Calu3 (cell line): ENCODE measurements at regions not wholly inside any gene's neighbourhood (a gene's known extent, or its start where the extent isn't known, plus 50 kb on each side); places are given as distances from the start of the nearest gene placed in this dataset.

Experiments used
- BruUV-seq: library from RNA; stranded (reverse); fragments of 400-500 nt; replicated peaks from 2 replicates; lab custom pipeline; 2021; lab: Mats Ljungman, UMichigan
- CTCF ChIA-PET: fragments of 300-600 bp; sonication (Branson Sonifier 250); formaldehyde crosslinking; loops from one replicate; lab custom pipeline; 2022; ENCODE audit warnings: antibody characterized with exemption; lab: Charles Lee
- DNase-seq: peaks from one replicate; pipeline ENCODE4 v3.0.0; 2022
- H3K27ac Mint-ChIP-seq: one replicate; pipeline ENCODE4 v1.8.0; 2022; ENCODE audit warnings: mixed read lengths; ENCODE audit not compliant: unreplicated experiment
- H3K27me3 Mint-ChIP-seq: one replicate; pipeline ENCODE4 v1.8.0; 2022; ENCODE audit warnings: mixed read lengths; ENCODE audit not compliant: unreplicated experiment
- H3K36me3 Mint-ChIP-seq: one replicate; pipeline ENCODE4 v1.8.0; 2022; ENCODE audit warnings: mild to moderate bottlenecking, moderate library complexity, mixed read lengths; ENCODE audit not compliant: insufficient read depth, unreplicated experiment
- H3K4me1 Mint-ChIP-seq: one replicate; pipeline ENCODE4 v1.8.0; 2022; ENCODE audit warnings: mild to moderate bottlenecking, low read depth, mixed read lengths; ENCODE audit not compliant: unreplicated experiment
- H3K4me3 Mint-ChIP-seq: one replicate; pipeline ENCODE4 v1.8.0; 2022; ENCODE audit warnings: mild to moderate bottlenecking, low read depth, moderate library complexity, mixed read lengths; ENCODE audit not compliant: unreplicated experiment
- H3K9me3 Mint-ChIP-seq: one replicate; pipeline ENCODE4 v1.8.0; 2022; ENCODE audit warnings: low read depth, mixed read lengths; ENCODE audit not compliant: unreplicated experiment
- CTCF ChIP-seq: fragments of 200-600 bp; IDR thresholded peaks from one replicate; pipeline ENCODE4 v1.8.0; 2022; ENCODE audit warnings: antibody characterized with exemption; ENCODE audit not compliant: unreplicated experiment
- intact Hi-C: fragments of 100-400 bp; cut with micrococcal nuclease; formaldehyde crosslinking; loops from one replicate; pipeline ENCODE4 v1.10.0; 2022; ENCODE audit not compliant: unreplicated experiment

GRCh38 chr10:31605861-31606525 lies 287.0 kb downstream of the ZEB1 start:
- no peaks in the 10 kb centered on the region for H3K9me3 Mint-ChIP-seq
- CTCF ChIA-PET, result no interaction called here
- no peaks in the 10 kb centered on the region for H3K27me3 Mint-ChIP-seq
- no peaks in the 10 kb centered on the region for H3K4me1 Mint-ChIP-seq
- H3K4me3 Mint-ChIP-seq, result no peak overlapping the region
- DNase-seq, result no peak
- no TSS peak for BruUV-seq
- intact Hi-C loops, result no loop called here
- TF ChIP-seq CTCF, result no peak
- H3K27ac Mint-ChIP-seq, result no peak overlapping the region
- peaks cover 14% of the 10 kb centered on the region for H3K36me3 Mint-ChIP-seq

DNA sequence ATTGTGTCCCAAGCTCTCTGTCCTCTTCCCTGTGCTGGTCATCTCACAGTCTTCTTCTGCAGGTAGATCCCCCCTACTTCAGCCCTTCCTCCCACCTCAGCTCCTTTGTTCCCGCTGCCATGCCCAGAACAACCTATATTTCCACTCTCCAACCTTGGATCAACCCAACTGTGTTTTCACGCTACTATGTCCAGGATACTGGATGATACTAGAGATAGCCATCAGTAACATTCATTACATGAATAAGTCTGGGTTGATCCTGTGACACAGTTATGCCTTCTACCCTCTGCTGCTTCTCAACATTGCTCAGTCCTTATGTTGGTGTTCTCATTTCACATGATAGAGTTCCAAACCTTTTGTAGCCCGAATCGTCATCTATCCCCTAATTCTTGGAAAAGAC lies 286.4 kb downstream of the ZEB1 start:
- CTCF ChIA-PET, result no interaction called here
- intact Hi-C loops, result no loop called here
- Mint-ChIP-seq H3K4me1 (no peaks in the 10 kb centered on the region), H3K4me3 (no peak overlapping the region), H3K27me3 (no peaks in the 10 kb centered on the region), H3K9me3 (no peaks in the 10 kb centered on the region), H3K36me3 (peaks cover 14% of the 10 kb centered on the region), H3K27ac (no peak overlapping the region)
- TF ChIP-seq CTCF, result no peak
- DNase-seq, result no peak
- no TSS peak for BruUV-seq

DNA sequence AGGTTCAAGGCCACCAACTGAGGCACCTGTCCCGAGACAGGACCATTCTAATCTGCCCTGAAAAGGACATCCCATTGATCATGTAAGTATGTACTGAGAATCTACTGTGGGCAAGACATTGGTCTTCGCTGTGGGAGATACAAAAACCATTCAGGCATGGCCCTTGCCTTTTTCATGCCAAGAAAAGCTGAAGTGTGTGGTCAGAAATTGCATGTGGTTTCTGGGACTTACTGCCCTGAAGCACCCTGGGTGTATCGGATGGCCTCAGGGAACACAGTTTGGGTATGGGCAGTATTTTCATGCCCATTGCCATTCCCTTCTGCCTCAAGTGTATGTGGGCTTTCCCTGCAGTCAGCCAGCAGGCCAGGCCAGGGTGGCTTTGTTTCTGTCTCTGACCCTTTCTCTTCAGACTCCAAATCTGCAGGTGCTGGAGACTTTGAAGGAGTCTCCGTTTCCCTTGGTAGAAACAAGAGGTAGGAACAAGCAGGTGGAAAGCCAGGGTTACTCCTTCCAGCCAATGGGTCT lies 285.7 kb downstream of the ZEB1 start:
- Mint-ChIP-seq H3K27me3 (no peaks in the 10 kb centered on the region), H3K4me1 (no peaks in the 10 kb centered on the region), H3K4me3 (no peak overlapping the region), H3K36me3 (peaks cover 14% of the 10 kb centered on the region), H3K9me3 (no peaks in the 10 kb centered on the region), H3K27ac (no peak overlapping the region)
- DNase-seq, result no peak
- CTCF ChIA-PET, result no interaction called here
- no peak for TF ChIP-seq CTCF
- BruUV-seq, result no TSS peak
- intact Hi-C loops, result no loop called here

- Mint-ChIP-seq H3K9me3 (no peaks in the 10 kb centered on the region), H3K4me1 (no peaks in the 10 kb centered on the region), H3K4me3 (peak overlapping the region; percentile 78), H3K36me3 (peaks cover 14% of the 10 kb centered on the region), H3K27ac (no peak overlapping the region), H3K27me3 (no peaks in the 10 kb centered on the region)
- TF ChIP-seq CTCF, result no peak
- no TSS peak for BruUV-seq
- CTCF ChIA-PET, result no interaction called here
- intact Hi-C loops, result no loop called here
- DNase-seq, result no peak
Measured at GRCh38 chr10:31604096-31604495, 285.1 kb downstream of the ZEB1 start.
